HG03439 (cell line): ENCODE measurements at regions not wholly inside any gene's neighbourhood (a gene's known extent, or its start where the extent isn't known, plus 50 kb on each side); places are given as distances from the start of the nearest gene placed in this dataset.

Experiments used
- ATAC-seq: cut with Tn5 transposase; IDR thresholded peaks from one replicate; pipeline ENCODE4 v1.9.1; 2021; ENCODE audit warnings: mild to moderate bottlenecking, moderate library complexity; ENCODE audit not compliant: unreplicated experiment

GRCh38 chr3:3579658-3580057 lies 219.6 kb upstream of the LRRN1 start:
- no peak for ATAC-seq

- no peak for ATAC-seq
These were observed 220.5 kb upstream of the LRRN1 start for GRCh38 chr3:3578718-3579117.

GRCh38 chr3:3577823-3578222 lies 221.4 kb upstream of the LRRN1 start:
- no peak for ATAC-seq

- ATAC-seq = no peak
These were observed 225.9 kb upstream of the LRRN1 start for GRCh38 chr3:3573341-3573740.

GRCh38 chr3:3560591-3561311 lies 238.5 kb upstream of the LRRN1 start:
- ATAC-seq = no peak

- no peak for ATAC-seq
These were observed 239.4 kb upstream of the LRRN1 start for GRCh38 chr3:3559786-3560185.

GRCh38 chr3:3556078-3556477 lies 243.2 kb upstream of the LRRN1 start:
- ATAC-seq = no peak

- no peak for ATAC-seq
These were observed 246.0 kb upstream of the LRRN1 start for GRCh38 chr3:3553236-3553635.

GRCh38 chr3:3552761-3553160 lies 246.5 kb upstream of the LRRN1 start:
- no peak for ATAC-seq

GRCh38 chr3:3551981-3552380 lies 247.2 kb upstream of the LRRN1 start:
- ATAC-seq = no peak

- no peak for ATAC-seq
These were observed 253.9 kb upstream of the LRRN1 start for GRCh38 chr3:3545360-3545759.

- no peak for ATAC-seq
These were observed 260.8 kb upstream of the LRRN1 start for GRCh38 chr3:3538451-3538850.

GRCh38 chr3:3532508-3532907 lies 266.7 kb upstream of the LRRN1 start:
- no peak for ATAC-seq

- ATAC-seq = no peak
These were observed 267.8 kb upstream of the LRRN1 start for GRCh38 chr3:3531476-3531875.

GRCh38 chr3:3519266-3519665 lies 280.0 kb upstream of the LRRN1 start:
- ATAC-seq = no peak

GRCh38 chr3:3516996-3517395 lies 282.2 kb upstream of the LRRN1 start:
- no peak for ATAC-seq

GRCh38 chr3:3516384-3516783 lies 282.8 kb upstream of the LRRN1 start:
- no peak for ATAC-seq

- ATAC-seq = no peak
These were observed 289.6 kb upstream of the LRRN1 start for GRCh38 chr3:3509665-3510064.

- no peak for ATAC-seq
These were observed 294.5 kb upstream of the LRRN1 start for GRCh38 chr3:3504686-3505085.

- no peak for ATAC-seq
These were observed 295.8 kb upstream of the LRRN1 start for GRCh38 chr3:3503411-3503810.

- ATAC-seq = no peak
These were observed 299.2 kb upstream of the LRRN1 start for GRCh38 chr3:3499987-3500386.

GRCh38 chr3:3499012-3499562 lies 300.1 kb upstream of the LRRN1 start:
- ATAC-seq = no peak

GRCh38 chr3:3495611-3496010 lies 303.6 kb upstream of the LRRN1 start:
- ATAC-seq = no peak
